GM12892 (cell line): ENCODE measurements at regions not wholly inside any gene's neighbourhood (a gene's known extent, or its start where the extent isn't known, plus 50 kb on each side); places are given as distances from the start of the nearest gene placed in this dataset.

Source experiments
- POLR2A ChIP-seq: IDR thresholded peaks from 2 replicates; pipeline ENCODE4 v1.6.1; 2011; ENCODE audit warnings: low read depth, low read length, control low read depth
- POLR2AphosphoS5 ChIP-seq: IDR thresholded peaks from 2 replicates; pipeline ENCODE4 v1.6.1; 2011; ENCODE audit warnings: low read depth, low read length, control low read depth
- TAF1 ChIP-seq: IDR thresholded peaks from 2 replicates; pipeline ENCODE4 v1.6.1; 2011; ENCODE audit warnings: low read depth, mild to moderate bottlenecking, control low read depth, low read length, borderline replicate concordance

DNA sequence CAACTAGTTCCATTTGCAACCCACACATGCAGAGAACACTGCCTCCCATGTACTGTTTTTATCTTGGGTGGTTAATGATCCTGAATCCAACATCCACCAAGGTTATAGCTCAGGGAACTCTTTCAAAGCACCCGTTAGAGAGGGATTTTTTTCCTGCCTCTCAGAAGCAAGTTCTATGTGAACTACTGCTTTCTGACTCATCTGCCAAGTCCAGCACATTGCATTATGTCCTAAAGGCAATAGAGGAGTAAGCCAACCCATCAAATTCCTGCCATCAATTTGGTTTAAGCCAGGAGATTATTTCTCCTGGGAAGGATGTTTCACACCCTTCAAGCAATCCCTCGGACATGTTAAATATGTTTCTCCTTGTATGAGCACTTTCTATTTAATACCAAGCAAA lies 334.5 kb downstream of the GASK1B start:
- TF ChIP-seq TAF1 (no peak), POLR2A (no peak), POLR2AphosphoS5 (no peak)
